Retinal pigment epithelial cell (primary cell): ENCODE measurements at regions not wholly inside any gene's neighbourhood (a gene's known extent, or its start where the extent isn't known, plus 50 kb on each side); places are given as distances from the start of the nearest gene placed in this dataset.

Experiments
- DNase-seq: peaks from one replicate; pipeline ENCODE4 v3.0.0-alpha.2; 2010; ENCODE audit warnings: low read depth
- H3K4me3 ChIP-seq: 2 replicates; pipeline ENCODE4 v1.5.1; 2011; ENCODE audit warnings: mild to moderate bottlenecking, low read length, control low read depth, moderate library complexity
- TF ChIP-seq, protein P1 (sequence below): conservative IDR thresholded peaks from 2 replicates; pipeline ENCODE4 v1.5.1; 2011; ENCODE audit warnings: low read depth, low read length, control low read depth, inconsistent platforms

DNA sequence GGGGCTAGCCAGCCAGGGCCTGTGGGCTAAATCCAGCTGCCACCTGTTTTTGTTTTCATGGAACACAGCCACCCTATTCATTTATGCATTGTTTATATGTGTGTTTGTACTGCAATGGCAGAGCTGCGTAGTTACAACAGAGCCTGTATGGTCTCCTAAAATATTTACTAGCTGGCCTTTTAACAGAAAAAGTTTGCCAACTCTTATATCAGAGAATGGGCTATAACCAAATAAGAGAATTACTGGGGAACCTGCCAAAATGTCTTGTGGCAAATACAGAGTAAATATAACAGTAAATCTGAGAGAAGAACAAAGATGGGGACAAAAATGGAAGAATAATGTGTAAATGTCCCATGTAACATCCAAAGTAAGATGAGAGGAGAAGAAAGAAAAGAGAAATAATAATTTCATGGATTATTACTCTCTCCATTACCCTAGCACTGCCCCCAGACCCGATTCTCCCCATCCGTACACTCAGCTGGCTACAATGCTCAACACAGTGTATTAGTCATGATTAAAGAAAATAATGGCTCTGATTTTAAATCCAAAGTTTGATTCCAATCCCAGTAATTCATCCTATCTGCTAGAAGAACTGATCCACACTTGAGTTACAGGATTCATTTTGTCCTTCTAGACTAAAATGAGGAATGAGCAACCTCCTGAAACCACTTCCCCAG is 249.3 kb downstream of the LRATD1 start:
- no peak overlapping the region for H3K4me3 ChIP-seq
- TF ChIP-seq, protein P1, sequence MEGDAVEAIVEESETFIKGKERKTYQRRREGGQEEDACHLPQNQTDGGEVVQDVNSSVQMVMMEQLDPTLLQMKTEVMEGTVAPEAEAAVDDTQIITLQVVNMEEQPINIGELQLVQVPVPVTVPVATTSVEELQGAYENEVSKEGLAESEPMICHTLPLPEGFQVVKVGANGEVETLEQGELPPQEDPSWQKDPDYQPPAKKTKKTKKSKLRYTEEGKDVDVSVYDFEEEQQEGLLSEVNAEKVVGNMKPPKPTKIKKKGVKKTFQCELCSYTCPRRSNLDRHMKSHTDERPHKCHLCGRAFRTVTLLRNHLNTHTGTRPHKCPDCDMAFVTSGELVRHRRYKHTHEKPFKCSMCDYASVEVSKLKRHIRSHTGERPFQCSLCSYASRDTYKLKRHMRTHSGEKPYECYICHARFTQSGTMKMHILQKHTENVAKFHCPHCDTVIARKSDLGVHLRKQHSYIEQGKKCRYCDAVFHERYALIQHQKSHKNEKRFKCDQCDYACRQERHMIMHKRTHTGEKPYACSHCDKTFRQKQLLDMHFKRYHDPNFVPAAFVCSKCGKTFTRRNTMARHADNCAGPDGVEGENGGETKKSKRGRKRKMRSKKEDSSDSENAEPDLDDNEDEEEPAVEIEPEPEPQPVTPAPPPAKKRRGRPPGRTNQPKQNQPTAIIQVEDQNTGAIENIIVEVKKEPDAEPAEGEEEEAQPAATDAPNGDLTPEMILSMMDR, result no peak
- DNase-seq, result no peak

- no peak for DNase-seq
- TF ChIP-seq, protein P1, result no peak
- no peak overlapping the region for H3K4me3 ChIP-seq
These were observed 252.1 kb downstream of the LRATD1 start for GRCh38 chr2:14884651-14885050.

DNA sequence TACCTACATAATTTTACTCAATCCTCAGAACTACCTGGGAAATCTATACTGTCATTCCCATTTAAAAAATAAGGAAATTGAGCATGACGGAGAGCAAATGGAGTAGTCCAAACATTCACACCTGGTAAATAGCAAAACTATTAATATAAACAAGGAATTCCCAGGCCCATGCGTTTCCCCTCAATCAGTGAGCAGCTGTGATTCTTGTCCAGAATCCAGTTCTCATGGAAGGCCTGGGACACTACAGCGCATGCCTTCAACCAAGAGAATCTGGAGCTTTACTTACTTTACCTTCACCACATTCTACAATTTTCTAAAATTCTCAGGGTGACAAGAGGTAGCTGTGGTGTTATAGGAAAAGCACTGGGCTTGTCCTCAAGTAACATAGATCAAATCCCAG is 259.0 kb downstream of the LRATD1 start:
- no peak for DNase-seq
- no peak overlapping the region for H3K4me3 ChIP-seq
- TF ChIP-seq, protein P1, result no peak

GRCh38 chr2:14896330-14897030 is 264.0 kb downstream of the LRATD1 start:
- no peak overlapping the region for H3K4me3 ChIP-seq
- TF ChIP-seq, protein P1, result no peak
- DNase-seq, result no peak

- H3K4me3 ChIP-seq, result no peak overlapping the region
- no peak for DNase-seq
- TF ChIP-seq, protein P1, result no peak
These were observed 267.3 kb downstream of the LRATD1 start for GRCh38 chr2:14899621-14900414.

- DNase-seq, result no peak
These were observed 269.2 kb downstream of the LRATD1 start for GRCh38 chr2:14901737-14902136.

More at GRCh38 chr2:14901737-14902136, 269.2 kb downstream of the LRATD1 start:
- TF ChIP-seq, protein P1, result no peak
- no peak overlapping the region for H3K4me3 ChIP-seq
